ENCODE measurements at regions not wholly inside any gene's neighbourhood (a gene's known extent, or its start where the extent isn't known, plus 50 kb on each side); places are given as distances from the start of the nearest gene placed in this dataset.

GRCh38 chr9:23319092-23319491 is 506.9 kb downstream of the ELAVL2 start:
- H3K4me1 ChIP-seq (replicated peaks) = no peaks in the 10 kb centered on the region
- H3K36me3 ChIP-seq = no peaks in the 10 kb centered on the region
- no peaks in the 10 kb centered on the region for H3K27me3 ChIP-seq (replicated peaks; ENCODE audit: insufficient read depth)
- TF ChIP-seq CTCF (IDR thresholded peaks at IDR 0.05) = no peak
- no peak for TF ChIP-seq POLR2A (IDR thresholded peaks at IDR 0.05)
- no peak for TF ChIP-seq POLR2AphosphoS5 (IDR thresholded peaks at IDR 0.05)
- H3K27ac ChIP-seq = no peak overlapping the region
- H3K9me3 ChIP-seq = no peaks in the 10 kb centered on the region
- intact Hi-C loops (cut with DNase I) = no loop called here
- no peak for DNase-seq (ENCODE audit: low spot score)
- no peak overlapping the region for H3K4me3 ChIP-seq

GRCh38 chr9:23321049-23321448 is 505.0 kb downstream of the ELAVL2 start:
- Histone ChIP-seq H3K36me3 (no peaks in the 10 kb centered on the region), H3K9me3 (no peaks in the 10 kb centered on the region), H3K27me3 (replicated peaks; ENCODE audit: insufficient read depth) (no peaks in the 10 kb centered on the region), H3K4me1 (replicated peaks) (no peaks in the 10 kb centered on the region), H3K27ac (no peak overlapping the region), H3K4me3 (no peak overlapping the region)
- intact Hi-C loops (cut with DNase I) = no loop called here
- WGBS = 82% methylated on average over 2 of the region's 2 CpGs
- TF ChIP-seq POLR2AphosphoS5 (IDR thresholded peaks at IDR 0.05) = no peak
- TF ChIP-seq CTCF (IDR thresholded peaks at IDR 0.05) = no peak
- no peak for TF ChIP-seq POLR2A (IDR thresholded peaks at IDR 0.05)
- DNase-seq (ENCODE audit: low spot score) = no peak

- H3K27ac ChIP-seq = no peak overlapping the region
- no peak overlapping the region for H3K4me3 ChIP-seq
- WGBS = 52% methylated on average over 4 of the region's 4 CpGs
- H3K4me1 ChIP-seq (replicated peaks) = no peaks in the 10 kb centered on the region
- no peak for DNase-seq (ENCODE audit: low spot score)
- no peak for TF ChIP-seq POLR2A (IDR thresholded peaks at IDR 0.05)
- TF ChIP-seq CTCF (IDR thresholded peaks at IDR 0.05) = peak in 2 of 4 experiments; percentile 9 to 13
- TF ChIP-seq POLR2AphosphoS5 (IDR thresholded peaks at IDR 0.05) = no peak
- no peaks in the 10 kb centered on the region for H3K9me3 ChIP-seq
- H3K27me3 ChIP-seq (replicated peaks; ENCODE audit: insufficient read depth) = no peaks in the 10 kb centered on the region
- no peaks in the 10 kb centered on the region for H3K36me3 ChIP-seq
- intact Hi-C loops (cut with DNase I) = no loop called here
Observed at GRCh38 chr9:23322392-23322791, 503.6 kb downstream of the ELAVL2 start.

- Histone ChIP-seq H3K36me3 (no peaks in the 10 kb centered on the region), H3K4me3 (no peak overlapping the region), H3K4me1 (replicated peaks) (no peaks in the 10 kb centered on the region), H3K9me3 (no peaks in the 10 kb centered on the region), H3K27me3 (replicated peaks; ENCODE audit: insufficient read depth) (no peaks in the 10 kb centered on the region), H3K27ac (no peak overlapping the region)
- intact Hi-C loops (cut with DNase I) = no loop called here
- 71% methylated on average over 4 of the region's 4 CpGs for WGBS
- TF ChIP-seq POLR2AphosphoS5 (IDR thresholded peaks at IDR 0.05) (no peak), POLR2A (IDR thresholded peaks at IDR 0.05) (no peak), CTCF (IDR thresholded peaks at IDR 0.05) (no peak)
- no peak for DNase-seq (ENCODE audit: low spot score)
Observed at GRCh38 chr9:23324511-23324910, 501.5 kb downstream of the ELAVL2 start.

- Histone ChIP-seq H3K27me3 (replicated peaks; ENCODE audit: insufficient read depth) (no peaks in the 10 kb centered on the region), H3K36me3 (no peaks in the 10 kb centered on the region), H3K27ac (no peak overlapping the region), H3K9me3 (no peaks in the 10 kb centered on the region), H3K4me1 (replicated peaks) (no peaks in the 10 kb centered on the region), H3K4me3 (no peak overlapping the region)
- DNase-seq (ENCODE audit: low spot score) = no peak
- TF ChIP-seq POLR2A (IDR thresholded peaks at IDR 0.05) (no peak), CTCF (IDR thresholded peaks at IDR 0.05) (no peak), POLR2AphosphoS5 (IDR thresholded peaks at IDR 0.05) (no peak)
- intact Hi-C loops (cut with DNase I) = no loop called here
- 91% methylated on average over 3 of the region's 3 CpGs for WGBS
Observed at GRCh38 chr9:23326597-23326996, 499.4 kb downstream of the ELAVL2 start.

All from prostate gland (tissue), 2 donors.